Esophagus squamous epithelium (tissue), 4 donors: ENCODE measurements at regions not wholly inside any gene's neighbourhood (a gene's known extent, or its start where the extent isn't known, plus 50 kb on each side); places are given as distances from the start of the nearest gene placed in this dataset.

ENCODE experiments used
- POLR2A ChIP-seq, 4 donors: fragments of 450-650 bp; IDR thresholded peaks; one replicate each; pipeline ENCODE4 v1.6.1; 2017; ENCODE audit warnings: antibody characterized with exemption in 4 of 4, mild to moderate bottlenecking in 4 of 4, moderate library complexity in 3 of 4
- TF ChIP-seq, protein P1 (sequence below), 6 experiments: fragments of 450-650 bp in 4 of 6; fragments of 200-600 bp in 2 of 6; sonication (generic) in 2 of 6; IDR thresholded peaks; one replicate each; pipeline ENCODE4 v1.5.1; 2016 to 2019; ENCODE audit warnings: antibody characterized with exemption in 6 of 6, mild to moderate bottlenecking in 4 of 6, moderate library complexity in 4 of 6

DNA sequence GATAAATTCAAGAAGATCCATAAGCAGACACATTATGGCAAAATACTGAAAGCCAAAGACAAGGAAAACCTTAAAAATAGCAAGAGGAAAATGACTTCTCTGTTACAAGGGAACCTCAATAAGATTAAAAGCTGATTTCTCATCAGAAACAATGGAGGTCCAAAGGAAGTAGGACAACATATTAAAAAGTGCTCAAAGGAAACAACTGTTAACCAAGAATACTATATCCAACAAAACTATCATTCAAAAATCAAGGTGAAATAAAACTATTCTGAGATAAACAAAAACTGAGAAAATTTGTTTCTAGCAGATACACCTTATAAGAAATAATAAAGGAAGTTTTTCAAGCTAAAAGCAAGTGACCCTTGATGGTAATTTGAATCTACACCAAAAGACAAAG lies 314.7 kb upstream of the ROPN1 start:
- TF ChIP-seq, protein P1, sequence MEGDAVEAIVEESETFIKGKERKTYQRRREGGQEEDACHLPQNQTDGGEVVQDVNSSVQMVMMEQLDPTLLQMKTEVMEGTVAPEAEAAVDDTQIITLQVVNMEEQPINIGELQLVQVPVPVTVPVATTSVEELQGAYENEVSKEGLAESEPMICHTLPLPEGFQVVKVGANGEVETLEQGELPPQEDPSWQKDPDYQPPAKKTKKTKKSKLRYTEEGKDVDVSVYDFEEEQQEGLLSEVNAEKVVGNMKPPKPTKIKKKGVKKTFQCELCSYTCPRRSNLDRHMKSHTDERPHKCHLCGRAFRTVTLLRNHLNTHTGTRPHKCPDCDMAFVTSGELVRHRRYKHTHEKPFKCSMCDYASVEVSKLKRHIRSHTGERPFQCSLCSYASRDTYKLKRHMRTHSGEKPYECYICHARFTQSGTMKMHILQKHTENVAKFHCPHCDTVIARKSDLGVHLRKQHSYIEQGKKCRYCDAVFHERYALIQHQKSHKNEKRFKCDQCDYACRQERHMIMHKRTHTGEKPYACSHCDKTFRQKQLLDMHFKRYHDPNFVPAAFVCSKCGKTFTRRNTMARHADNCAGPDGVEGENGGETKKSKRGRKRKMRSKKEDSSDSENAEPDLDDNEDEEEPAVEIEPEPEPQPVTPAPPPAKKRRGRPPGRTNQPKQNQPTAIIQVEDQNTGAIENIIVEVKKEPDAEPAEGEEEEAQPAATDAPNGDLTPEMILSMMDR (IDR thresholded peaks at IDR 0.05): no peak
- no peak for TF ChIP-seq POLR2A (IDR thresholded peaks at IDR 0.05)
